SK-N-SH treated with all-trans-retinoic acid at 6 μM for 48 hours (cell line): ENCODE measurements at regions not wholly inside any gene's neighbourhood (a gene's known extent, or its start where the extent isn't known, plus 50 kb on each side); places are given as distances from the start of the nearest gene placed in this dataset.

Experiments
- CSDC2 ChIP-seq: fragments of 250-450 bp; sonication (Bioruptor Pico); IDR thresholded peaks from 2 replicates; pipeline ENCODE4 v1.5.0; 2020; ENCODE audit warnings: mild to moderate bottlenecking, moderate library complexity
- TF ChIP-seq, protein P1 (sequence below): fragments of 250-450 bp; sonication (Bioruptor Pico); IDR thresholded peaks from 2 replicates; pipeline ENCODE4 v1.5.1; 2021; ENCODE audit warnings: mild to moderate bottlenecking, moderate library complexity

DNA sequence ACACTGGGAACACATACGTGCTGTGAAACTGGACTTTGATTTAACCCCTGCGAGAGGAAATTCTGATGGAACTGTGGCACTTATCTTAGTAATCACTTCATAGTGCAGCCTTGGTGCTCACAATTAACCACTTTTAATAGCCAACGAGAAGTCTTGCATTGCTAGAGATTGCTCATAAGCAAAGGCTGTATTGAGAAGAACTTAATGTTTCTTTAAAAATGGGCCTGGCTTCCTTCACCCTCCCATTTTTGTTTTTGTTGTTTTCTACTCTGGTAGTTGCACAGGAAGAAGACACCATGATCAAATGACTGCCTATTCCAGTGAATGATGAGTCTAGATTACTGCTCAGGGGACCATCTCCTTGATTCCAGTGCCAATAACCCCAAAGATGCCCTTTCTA, 52.5 kb upstream of the NKAP start:
- TF ChIP-seq, protein P1, sequence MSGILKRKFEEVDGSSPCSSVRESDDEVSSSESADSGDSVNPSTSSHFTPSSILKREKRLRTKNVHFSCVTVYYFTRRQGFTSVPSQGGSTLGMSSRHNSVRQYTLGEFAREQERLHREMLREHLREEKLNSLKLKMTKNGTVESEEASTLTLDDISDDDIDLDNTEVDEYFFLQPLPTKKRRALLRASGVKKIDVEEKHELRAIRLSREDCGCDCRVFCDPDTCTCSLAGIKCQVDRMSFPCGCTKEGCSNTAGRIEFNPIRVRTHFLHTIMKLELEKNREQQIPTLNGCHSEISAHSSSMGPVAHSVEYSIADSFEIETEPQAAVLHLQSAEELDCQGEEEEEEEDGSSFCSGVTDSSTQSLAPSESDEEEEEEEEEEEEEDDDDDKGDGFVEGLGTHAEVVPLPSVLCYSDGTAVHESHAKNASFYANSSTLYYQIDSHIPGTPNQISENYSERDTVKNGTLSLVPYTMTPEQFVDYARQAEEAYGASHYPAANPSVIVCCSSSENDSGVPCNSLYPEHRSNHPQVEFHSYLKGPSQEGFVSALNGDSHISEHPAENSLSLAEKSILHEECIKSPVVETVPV: no peak
- no peak for TF ChIP-seq CSDC2 (CRISPR knock-in tag)
